WERI-Rb-1 (cell line): ENCODE measurements at regions not wholly inside any gene's neighbourhood (a gene's known extent, or its start where the extent isn't known, plus 50 kb on each side); places are given as distances from the start of the nearest gene placed in this dataset.

Experiments
- DNase-seq: peaks from one replicate; pipeline ENCODE4 v3.0.0-alpha.2; 2020
- H3K27ac ChIP-seq: fragments of 250-450 bp; sonication (Bioruptor Pico); 2 replicates; pipeline ENCODE4 v1.5.1; 2020; ENCODE audit warnings: mild to moderate bottlenecking, moderate library complexity
- H3K27me3 ChIP-seq: fragments of 250-450 bp; sonication (Bioruptor Pico); 2 replicates; pipeline ENCODE4 v1.5.1; 2021; ENCODE audit warnings: mild to moderate bottlenecking, low read depth, moderate library complexity; ENCODE audit not compliant: insufficient read depth, severe bottlenecking
- H3K36me3 ChIP-seq: fragments of 250-450 bp; sonication (Bioruptor Pico); 2 replicates; pipeline ENCODE4 v1.5.1; 2020; ENCODE audit warnings: mild to moderate bottlenecking, moderate library complexity
- H3K4me3 ChIP-seq: 2 replicates; pipeline ENCODE4 v1.5.1; 2011; ENCODE audit warnings: low read depth, mild to moderate bottlenecking, control low read depth, low read length
- H3K9me3 ChIP-seq: fragments of 250-450 bp; sonication (Bioruptor Pico); 2 replicates; pipeline ENCODE4 v1.5.1; 2021; ENCODE audit warnings: mild to moderate bottlenecking, moderate library complexity; ENCODE audit not compliant: severe bottlenecking
- CTCF ChIP-seq: IDR thresholded peaks from 2 replicates; pipeline ENCODE4 v1.5.1; 2011; ENCODE audit warnings: low read depth, mild to moderate bottlenecking, control low read depth, inconsistent platforms, low read length

GRCh38 chr18:57991552-57991951 lies 52.5 kb upstream of the NEDD4L start:
- DNase-seq = no peak
- H3K27me3 ChIP-seq = no peaks in the 10 kb centered on the region
- no peak for TF ChIP-seq CTCF

GRCh38 chr18:57989536-57989935 lies 54.5 kb upstream of the NEDD4L start:
- Histone ChIP-seq H3K27me3 (no peaks in the 10 kb centered on the region), H3K9me3 (no peaks in the 10 kb centered on the region), H3K27ac (no peak overlapping the region), H3K36me3 (no peaks in the 10 kb centered on the region), H3K4me3 (no peak overlapping the region)
- DNase-seq = no peak
- no peak for TF ChIP-seq CTCF

More at GRCh38 chr18:57991552-57991951, 52.5 kb upstream of the NEDD4L start:
- no peak overlapping the region for H3K27ac ChIP-seq
- H3K9me3 ChIP-seq = no peaks in the 10 kb centered on the region
- H3K36me3 ChIP-seq = no peaks in the 10 kb centered on the region
- H3K4me3 ChIP-seq = no peak overlapping the region

GRCh38 chr18:57984490-57985115 lies 59.4 kb upstream of the NEDD4L start:
- Histone ChIP-seq H3K4me3 (no peak overlapping the region), H3K27me3 (no peaks in the 10 kb centered on the region), H3K36me3 (no peaks in the 10 kb centered on the region), H3K9me3 (no peaks in the 10 kb centered on the region), H3K27ac (no peak overlapping the region)
- peak; percentile 63 for DNase-seq
- TF ChIP-seq CTCF = no peak

- H3K36me3 ChIP-seq = no peaks in the 10 kb centered on the region
- H3K27me3 ChIP-seq = no peaks in the 10 kb centered on the region
- no peak overlapping the region for H3K4me3 ChIP-seq
- H3K9me3 ChIP-seq = no peaks in the 10 kb centered on the region
- TF ChIP-seq CTCF = no peak
- DNase-seq = no peak
- H3K27ac ChIP-seq = no peak overlapping the region
Observed at GRCh38 chr18:57983965-57984364, 60.1 kb upstream of the NEDD4L start.

- Histone ChIP-seq H3K27ac (no peak overlapping the region), H3K27me3 (no peaks in the 10 kb centered on the region), H3K36me3 (no peaks in the 10 kb centered on the region), H3K4me3 (no peak overlapping the region), H3K9me3 (no peaks in the 10 kb centered on the region)
- no peak for TF ChIP-seq CTCF
- no peak for DNase-seq
Observed at GRCh38 chr18:57983472-57983871, 60.6 kb upstream of the NEDD4L start.
